T-helper 1 cell treated with Interleukin-12 subunit alpha and Interleukin-12 subunit beta and Interleukin-4 antibody, amounts not matched to agents 30 ng/mL and 1 ng/mL, for 36 hours (primary cell): ENCODE measurements at regions not wholly inside any gene's neighbourhood (a gene's known extent, or its start where the extent isn't known, plus 50 kb on each side); places are given as distances from the start of the nearest gene placed in this dataset.

Experiments
- intact Hi-C: fragments of 100-400 bp; cut with micrococcal nuclease; formaldehyde crosslinking; loops from one replicate; pipeline ENCODE4 v1.15.1; 2024

DNA sequence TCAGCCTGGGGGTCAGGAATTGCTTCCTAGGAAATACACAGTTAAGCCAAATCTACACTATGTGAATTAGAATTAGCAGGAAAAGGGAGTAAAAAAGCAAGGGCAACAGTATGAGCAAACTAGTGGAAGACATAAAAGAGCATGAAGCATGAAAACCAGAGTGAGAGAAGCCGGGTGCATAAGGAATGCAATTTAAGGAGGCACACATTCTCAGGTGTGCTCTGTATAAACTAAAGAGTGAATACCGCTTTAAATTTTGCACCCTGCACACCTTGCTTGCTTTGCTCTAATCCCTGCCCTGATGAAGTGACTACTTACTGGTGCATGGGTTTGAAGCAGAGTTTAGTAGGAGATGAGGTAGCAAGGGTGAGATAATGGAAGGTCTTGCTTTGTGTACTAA lies 65.7 kb upstream of the EPHA4 start:
- intact Hi-C loops: no loop called here

- intact Hi-C loops: no loop called here
Measured at GRCh38 chr2:221635949-221636348, 63.8 kb upstream of the EPHA4 start.

- intact Hi-C loops: no loop called here
Measured at GRCh38 chr2:221629468-221629867, 57.4 kb upstream of the EPHA4 start.

- intact Hi-C loops: no loop called here
Measured at GRCh38 chr2:221624475-221624874, 52.4 kb upstream of the EPHA4 start.
